ENCODE measurements at regions not wholly inside any gene's neighbourhood (a gene's known extent, or its start where the extent isn't known, plus 50 kb on each side); places are given as distances from the start of the nearest gene placed in this dataset.

DNA sequence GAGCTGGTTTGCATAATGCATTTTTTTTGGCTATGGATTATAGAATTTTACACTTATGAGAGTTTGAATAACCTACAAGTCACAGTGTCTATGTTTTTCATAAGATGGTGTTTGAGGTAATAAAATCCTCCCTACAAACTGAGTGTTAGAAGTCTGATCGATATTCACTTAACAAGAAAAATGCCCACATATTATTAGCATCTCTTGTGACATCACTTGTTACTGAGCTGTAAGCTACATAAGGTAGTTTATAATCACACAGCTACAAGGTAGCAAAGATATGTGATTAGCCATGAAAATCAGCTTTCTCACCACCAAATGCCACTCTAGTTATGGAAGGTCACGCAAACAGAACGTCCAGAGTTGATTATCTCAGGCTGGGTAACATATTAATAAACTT, 669.6 kb downstream of the PCDH18 start:
- no peak for DNase-seq
- TF ChIP-seq POLR2A (IDR thresholded peaks at IDR 0.05; ENCODE audit: low read length) (no peak), GATA1 (IDR thresholded peaks at IDR 0.05; ENCODE audit: low read depth, low read length) (no peak)

- DNase-seq: no peak
- TF ChIP-seq GATA1 (IDR thresholded peaks at IDR 0.05; ENCODE audit: low read depth, low read length): no peak
These were observed 671.2 kb downstream of the PCDH18 start for GRCh38 chr4:136861091-136861490.

- no peak for DNase-seq
- TF ChIP-seq POLR2A (IDR thresholded peaks at IDR 0.05; ENCODE audit: low read length) (no peak), GATA1 (IDR thresholded peaks at IDR 0.05; ENCODE audit: low read depth, low read length) (no peak)
These were observed 673.4 kb downstream of the PCDH18 start for GRCh38 chr4:136858903-136859302.

GRCh38 chr4:136855886-136856285, 676.4 kb downstream of the PCDH18 start:
- no peak for DNase-seq
- no peak for TF ChIP-seq GATA1 (IDR thresholded peaks at IDR 0.05; ENCODE audit: low read depth, low read length)
- TF ChIP-seq POLR2A (IDR thresholded peaks at IDR 0.05; ENCODE audit: low read length): no peak

GRCh38 chr4:136850446-136850845, 681.8 kb downstream of the PCDH18 start:
- no peak for TF ChIP-seq POLR2A (IDR thresholded peaks at IDR 0.05; ENCODE audit: low read length)
- no peak for TF ChIP-seq GATA1 (IDR thresholded peaks at IDR 0.05; ENCODE audit: low read depth, low read length)

GRCh38 chr4:136847881-136848621, 684.2 kb downstream of the PCDH18 start:
- TF ChIP-seq POLR2A (IDR thresholded peaks at IDR 0.05; ENCODE audit: low read length): no peak
- no peak for TF ChIP-seq GATA1 (IDR thresholded peaks at IDR 0.05; ENCODE audit: low read depth, low read length)
- no peak for DNase-seq

More at GRCh38 chr4:136850446-136850845, 681.8 kb downstream of the PCDH18 start:
- DNase-seq: no peak

DNA sequence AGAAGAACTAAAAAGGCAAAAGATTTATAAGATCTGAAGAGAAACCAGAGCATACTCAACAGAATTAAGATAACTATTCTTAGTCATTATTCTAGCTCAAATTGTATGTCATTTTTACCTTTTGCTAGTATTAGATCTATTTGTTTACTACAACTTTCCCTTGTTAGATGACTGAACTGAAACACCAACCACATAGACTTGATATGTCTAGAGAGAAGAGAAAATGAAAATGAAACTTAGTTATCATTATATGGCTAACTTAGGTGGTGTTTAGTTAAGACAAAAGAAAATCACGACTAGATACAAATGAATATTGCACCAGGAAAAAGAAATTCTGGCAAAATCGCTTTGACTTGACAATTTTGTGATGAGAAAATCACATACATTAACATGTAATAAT, 690.8 kb downstream of the PCDH18 start:
- TF ChIP-seq GATA1 (IDR thresholded peaks at IDR 0.05; ENCODE audit: low read depth, low read length) (no peak), POLR2A (IDR thresholded peaks at IDR 0.05; ENCODE audit: low read length) (no peak)
- DNase-seq: no peak

GRCh38 chr4:136838607-136839006, 693.7 kb downstream of the PCDH18 start:
- DNase-seq: no peak
- no peak for TF ChIP-seq GATA1 (IDR thresholded peaks at IDR 0.05; ENCODE audit: low read depth, low read length)
- no peak for TF ChIP-seq POLR2A (IDR thresholded peaks at IDR 0.05; ENCODE audit: low read length)

DNA sequence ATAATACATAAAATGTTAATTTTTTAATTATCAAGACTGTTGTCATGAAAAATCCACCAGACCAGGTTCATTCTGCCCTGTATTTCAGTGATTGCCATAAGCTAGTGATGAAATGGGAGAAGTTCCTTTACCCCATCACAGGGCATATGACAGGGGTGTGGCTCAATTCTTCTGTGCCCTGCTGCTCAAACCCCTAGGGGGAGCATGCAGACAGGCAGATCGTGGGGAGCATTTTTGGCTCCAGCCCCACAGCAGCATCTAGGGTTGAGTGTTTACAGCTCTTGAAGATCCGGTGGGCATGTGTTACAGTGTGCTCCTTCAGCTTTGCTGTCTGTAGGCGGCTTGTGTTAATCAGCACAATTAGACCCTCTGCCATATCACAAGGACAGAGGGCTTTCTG, 700.7 kb downstream of the PCDH18 start:
- TF ChIP-seq POLR2A (IDR thresholded peaks at IDR 0.05; ENCODE audit: low read length) (no peak), GATA1 (IDR thresholded peaks at IDR 0.05; ENCODE audit: low read depth, low read length) (no peak)
- DNase-seq: no peak

- TF ChIP-seq GATA1 (IDR thresholded peaks at IDR 0.05; ENCODE audit: low read depth, low read length): no peak
- no peak for TF ChIP-seq POLR2A (IDR thresholded peaks at IDR 0.05; ENCODE audit: low read length)
- DNase-seq: no peak
These were observed 703.0 kb downstream of the PCDH18 start for GRCh38 chr4:136829280-136829679.

GRCh38 chr4:136823020-136823419, 709.3 kb downstream of the PCDH18 start:
- TF ChIP-seq POLR2A (IDR thresholded peaks at IDR 0.05; ENCODE audit: low read length) (no peak), GATA1 (IDR thresholded peaks at IDR 0.05; ENCODE audit: low read depth, low read length) (no peak)
- no peak for DNase-seq

GRCh38 chr4:136818811-136819330, 713.4 kb downstream of the PCDH18 start:
- DNase-seq: no peak
- TF ChIP-seq GATA1 (IDR thresholded peaks at IDR 0.05; ENCODE audit: low read depth, low read length): no peak
- TF ChIP-seq POLR2A (IDR thresholded peaks at IDR 0.05; ENCODE audit: low read length): no peak

DNA sequence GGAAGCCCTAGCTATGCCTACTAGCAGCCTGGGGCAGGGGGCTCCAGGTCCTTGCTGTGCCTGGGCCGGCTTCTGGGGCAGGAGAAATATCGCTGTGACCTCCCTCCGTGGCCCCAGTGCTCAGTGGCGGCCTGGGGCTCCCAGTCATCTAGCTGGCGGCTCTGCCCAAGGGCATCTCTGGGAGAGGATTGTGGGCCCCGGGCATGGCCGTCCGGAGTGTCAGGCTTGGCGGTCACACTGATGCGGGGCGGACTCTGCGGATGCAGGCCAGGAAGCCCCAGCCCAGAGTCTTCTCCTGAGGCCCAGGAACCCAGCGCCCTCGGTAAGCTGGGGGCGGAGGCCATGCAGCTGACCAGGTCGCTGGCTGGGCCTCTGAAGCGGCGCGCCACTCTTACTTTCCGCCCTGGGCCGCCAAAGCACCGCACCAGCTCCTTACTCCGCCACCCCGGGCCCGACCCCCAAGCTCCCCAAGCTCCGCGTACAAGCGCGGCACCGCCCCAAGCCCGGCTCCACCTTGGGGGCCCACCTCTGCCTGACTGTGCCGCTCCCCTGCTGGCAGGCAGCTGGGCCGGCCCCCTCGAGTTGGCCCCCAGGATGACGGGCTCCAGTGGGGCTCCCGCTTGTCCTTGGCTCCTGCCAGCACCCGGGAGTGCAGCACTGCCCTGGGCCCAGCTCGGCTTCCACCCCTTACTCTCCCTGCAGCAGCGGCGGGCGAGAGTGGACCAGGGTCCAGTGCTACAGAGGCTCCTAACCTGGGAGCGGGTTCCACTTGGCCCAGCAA, 720.0 kb downstream of the PCDH18 start:
- no peak for DNase-seq
- TF ChIP-seq GATA1 (IDR thresholded peaks at IDR 0.05; ENCODE audit: low read depth, low read length): no peak
- TF ChIP-seq POLR2A (IDR thresholded peaks at IDR 0.05; ENCODE audit: low read length): no peak

DNA sequence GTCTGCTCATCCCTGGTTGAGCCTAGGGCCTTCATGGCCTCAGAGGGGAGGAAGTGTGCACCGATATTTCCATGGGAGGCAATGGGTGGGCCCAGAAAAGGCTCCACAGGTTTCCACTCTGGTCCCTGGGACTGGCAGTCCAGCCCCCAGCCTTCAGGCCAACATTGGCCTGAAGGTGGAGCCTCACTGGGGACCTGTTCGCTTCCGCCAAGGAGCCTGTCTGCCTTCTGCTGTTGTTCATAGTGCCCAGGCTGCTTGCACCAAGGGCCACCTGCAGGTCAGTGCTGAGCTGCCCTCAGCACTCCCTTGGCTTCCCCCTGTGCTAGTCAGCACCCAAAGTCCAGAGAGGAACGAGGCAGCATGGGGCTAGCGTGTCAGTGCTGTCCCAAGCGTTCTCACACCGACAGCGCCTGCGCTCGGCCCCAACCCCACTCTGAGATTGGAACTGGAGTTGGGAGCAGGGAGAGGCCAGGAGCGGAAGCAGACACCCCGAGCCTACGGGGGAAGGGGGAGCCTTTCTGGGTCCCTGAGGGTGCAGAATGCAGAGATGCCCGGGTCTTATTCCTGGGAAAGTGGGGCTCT, 720.7 kb downstream of the PCDH18 start:
- TF ChIP-seq GATA1 (IDR thresholded peaks at IDR 0.05; ENCODE audit: low read depth, low read length): no peak
- no peak for TF ChIP-seq POLR2A (IDR thresholded peaks at IDR 0.05; ENCODE audit: low read length)
- no peak for DNase-seq

All from erythroblast (primary cell).